HCT116 (cell line): ENCODE measurements at regions not wholly inside any gene's neighbourhood (a gene's known extent, or its start where the extent isn't known, plus 50 kb on each side); places are given as distances from the start of the nearest gene placed in this dataset.

ENCODE experiments used
- ATAC-seq: fragments of 200-7000 bp; cut with Tn5 transposase; 2 replicates; pipeline ENCODE4 v1.9.1; 2020; ENCODE audit warnings: mild to moderate bottlenecking, moderate library complexity
- BruUV-seq: library from RNA; stranded (reverse); fragments of 400-500 nt; replicated peaks from 2 replicates; lab custom pipeline; 2021; lab: Mats Ljungman, UMichigan
- CTCF ChIA-PET: fragments of 300-600 bp; sonication (Branson Sonifier 250); formaldehyde crosslinking; loops from one replicate; lab custom pipeline; 2021; ENCODE audit warnings: antibody characterized with exemption; lab: Charles Lee
- POLR2A ChIA-PET: fragments of 300-600, 350-600 bp; sonication (Branson Sonifier 250); formaldehyde crosslinking; loops from one replicate; lab custom pipeline; 2021; ENCODE audit warnings: antibody characterized with exemption; lab: Charles Lee
- RAD21 ChIA-PET, 2 experiments: fragments of 300-600 bp; sonication (Branson Sonifier 250); formaldehyde crosslinking; loops; one replicate each; lab custom pipeline; 2023; ENCODE audit warnings: low total read pairs in 2 of 2; ENCODE audit not compliant: uncharacterized antibody in 2 of 2, unreplicated experiment in 2 of 2, low non-redundant PET in 1 of 2; lab: Charles Lee
- DNase-seq: peaks from one replicate; pipeline ENCODE4 v3.0.0-alpha.2; 2010; ENCODE audit warnings: low read depth, low spot score
- H2AFZ ChIP-seq: fragments of 200-600 bp; shearing (Covaris generic), sonication (generic); 2 replicates; pipeline ENCODE4 v1.6.1; 2017; ENCODE audit warnings: low read depth, mixed run types, mixed read lengths, antibody characterized with exemption, low read length; ENCODE audit not compliant: poor library complexity, severe bottlenecking
- H3K27ac ChIP-seq: 2 replicates; pipeline ENCODE4 v1.5.1; 2012; ENCODE audit warnings: low read depth, low read length
- H3K27me3 ChIP-seq: fragments of 200-600 bp; sonication (generic); 2 replicates; pipeline ENCODE4 v1.6.1; 2016; ENCODE audit warnings: mixed run types, low read length, mixed read lengths; ENCODE audit not compliant: insufficient read depth
- H3K36me3 ChIP-seq, 2 experiments: fragments of 200-500 bp in 1 of 2; fragments of 200-600 bp in 1 of 2; sonication (Bioruptor generic) in 1 of 2; sonication (generic) in 1 of 2; 2 replicates each; pipeline versions ENCODE4 v1.5.1 to v1.6.1; 2014 to 2016; ENCODE audit warnings: low read length in 2 of 2, inconsistent platforms in 1 of 2, mixed read lengths in 1 of 2, mixed run types in 1 of 2; ENCODE audit not compliant: insufficient read depth in 2 of 2, control insufficient read depth in 1 of 2
- H3K4me1 ChIP-seq, 2 experiments: fragments of 200-600 bp in 1 of 2; sonication (generic) in 1 of 2; 2 replicates each; pipeline versions ENCODE4 v1.5.1 to v1.6.1; 2012 to 2017; ENCODE audit warnings: low read length in 2 of 2, inconsistent platforms in 1 of 2, mild to moderate bottlenecking in 1 of 2, mixed read lengths in 1 of 2, mixed run types in 1 of 2, moderate library complexity in 1 of 2; ENCODE audit not compliant: insufficient read depth in 2 of 2, control insufficient read depth in 1 of 2
- H3K4me2 ChIP-seq: fragments of 200-600 bp; sonication (generic); 2 replicates; pipeline ENCODE4 v1.6.1; 2017; ENCODE audit warnings: mixed run types, low read length, mixed read lengths
- H3K4me3 ChIP-seq, 2 experiments: fragments of 200-600 bp in 1 of 2; sonication (generic) in 1 of 2; replicated peaks in 1 of 2; 2 replicates each; pipeline ENCODE4 v1.5.1; 2011 to 2016; ENCODE audit warnings: low read length in 2 of 2, control low read depth in 1 of 2, low read depth in 1 of 2, mild to moderate bottlenecking in 1 of 2, mixed read lengths in 1 of 2, mixed run types in 1 of 2
- H3K79me2 ChIP-seq: fragments of 200-600 bp; sonication (generic); 2 replicates; pipeline ENCODE4 v1.6.1; 2017; ENCODE audit warnings: mild to moderate bottlenecking, mixed run types, low read length, moderate library complexity, mixed read lengths; ENCODE audit not compliant: insufficient read depth
- H3K9ac ChIP-seq: fragments of 200-600 bp; sonication (generic); 2 replicates; pipeline ENCODE4 v1.6.1; 2016; ENCODE audit warnings: low read length, mixed read lengths
- H3K9me2 ChIP-seq: fragments of 200-600 bp; sonication (generic), shearing (Covaris generic); 2 replicates; pipeline ENCODE4 v1.6.1; 2017; ENCODE audit warnings: mixed run types, mild to moderate bottlenecking, moderate library complexity; ENCODE audit not compliant: insufficient read depth
- H3K9me3 ChIP-seq, 2 experiments: fragments of 200-500 bp in 1 of 2; fragments of 200-600 bp in 1 of 2; sonication (Bioruptor generic) in 1 of 2; sonication (generic) in 1 of 2; 2 replicates each; pipeline ENCODE4 v1.6.1; 2014 to 2017; ENCODE audit warnings: low read length in 2 of 2, mixed read lengths in 2 of 2, inconsistent platforms in 1 of 2, low read depth in 1 of 2, mild to moderate bottlenecking in 1 of 2, mixed run types in 1 of 2, moderate library complexity in 1 of 2; ENCODE audit not compliant: control insufficient read depth in 1 of 2, insufficient read depth in 1 of 2
- H4K20me1 ChIP-seq: fragments of 200-600 bp; sonication (generic), shearing (Covaris generic); 2 replicates; pipeline ENCODE4 v1.6.1; 2017; ENCODE audit warnings: mixed run types, mild to moderate bottlenecking, moderate library complexity; ENCODE audit not compliant: insufficient read depth
- CBX3 ChIP-seq: IDR thresholded peaks from 2 replicates; pipeline ENCODE4 v1.6.1; 2012; ENCODE audit warnings: low read depth
- POLR2A ChIP-seq: IDR thresholded peaks from 2 replicates; pipeline ENCODE4 v1.7.0; 2011; ENCODE audit warnings: borderline replicate concordance; ENCODE audit not compliant: insufficient read depth, insufficient read length; ENCODE audit errors: extremely low read depth
- intact Hi-C: fragments of 100-400 bp; cut with micrococcal nuclease; formaldehyde crosslinking; loops from 2 replicates; pipeline ENCODE4 v1.10.0; 2022

- BruUV-seq: no TSS peak
- CTCF ChIA-PET: no interaction called here
Observed at GRCh38 chr22:22344430-22344829, 99.8 kb downstream of the VPREB1 start.

DNA sequence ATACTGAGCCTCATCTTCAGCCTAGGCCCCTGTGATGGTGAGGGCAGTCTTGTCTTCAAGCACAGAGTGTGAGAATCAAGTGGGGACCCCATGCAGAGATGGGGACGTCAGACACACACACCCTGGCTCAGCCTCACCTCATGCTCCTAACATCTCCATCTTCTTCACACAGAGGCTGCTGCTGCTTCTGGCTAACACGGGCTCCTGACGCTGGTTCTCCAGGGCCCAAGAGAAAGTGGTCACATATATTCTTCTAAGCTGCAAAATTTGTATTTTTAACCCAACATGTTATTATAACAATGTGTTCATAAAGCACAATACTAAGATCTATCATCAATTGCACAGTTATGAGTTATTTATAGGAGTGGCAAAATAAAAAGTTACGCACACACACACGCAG lies 101.2 kb downstream of the VPREB1 start:
- H3K9me3 ChIP-seq: no peaks in the 10 kb centered on the region
- no peak overlapping the region for H3K27ac ChIP-seq
- H4K20me1 ChIP-seq: no peaks in the 10 kb centered on the region
- H3K4me2 ChIP-seq: no peak overlapping the region
- BruUV-seq: no TSS peak
- H3K4me1 ChIP-seq: peaks cover 3 to 5% of the 10 kb centered on the region in 2 experiments; a peak in 2 of 4 replicates
- no peaks in the 10 kb centered on the region for H3K36me3 ChIP-seq
- no peak overlapping the region for H2AFZ ChIP-seq
- no peaks in the 10 kb centered on the region for H3K79me2 ChIP-seq
- no peak overlapping the region for H3K4me3 ChIP-seq
- TF ChIP-seq CBX3: no peak
- RAD21 ChIA-PET: no interaction called here
- CTCF ChIA-PET: no interaction called here
- intact Hi-C loops: loop anchor here (10.0 kb wide), 1 partner anchor 141 kb away; no protein-coding TSS in a partner anchor
- POLR2A ChIA-PET: no interaction called here
- peaks cover 19% of the 10 kb centered on the region for H3K27me3 ChIP-seq
- ATAC-seq: no peak
- no peak overlapping the region for H3K9ac ChIP-seq
- no peaks in the 10 kb centered on the region for H3K9me2 ChIP-seq
- no peak for DNase-seq

More at GRCh38 chr22:22344430-22344829, 99.8 kb downstream of the VPREB1 start:
- Histone ChIP-seq H2AFZ (no peak overlapping the region), H4K20me1 (no peaks in the 10 kb centered on the region), H3K36me3 (no peaks in the 10 kb centered on the region), H3K27me3 (peaks cover 19% of the 10 kb centered on the region; the same call in 1 of the 2 replicates), H3K4me1 (peaks cover 3 to 5% of the 10 kb centered on the region in 2 experiments; a peak in 2 of 4 replicates), H3K79me2 (no peaks in the 10 kb centered on the region), H3K9me3 (no peaks in the 10 kb centered on the region), H3K9me2 (no peaks in the 10 kb centered on the region), H3K4me2 (no peak overlapping the region), H3K27ac (no peak overlapping the region), H3K9ac (no peak overlapping the region), H3K4me3 (no peak overlapping the region)
- DNase-seq: no peak
- intact Hi-C loops: loop anchor here (10.0 kb wide), 1 partner anchor 140 kb away; no protein-coding TSS in a partner anchor
- POLR2A ChIA-PET: no interaction called here
- TF ChIP-seq POLR2A: no peak
- TF ChIP-seq, all 23 proteins: peak for 0
- RAD21 ChIA-PET: no interaction called here
- no peak for ATAC-seq
